ENCODE measurements at regions not wholly inside any gene's neighbourhood (a gene's known extent, or its start where the extent isn't known, plus 50 kb on each side); places are given as distances from the start of the nearest gene placed in this dataset.

DNA sequence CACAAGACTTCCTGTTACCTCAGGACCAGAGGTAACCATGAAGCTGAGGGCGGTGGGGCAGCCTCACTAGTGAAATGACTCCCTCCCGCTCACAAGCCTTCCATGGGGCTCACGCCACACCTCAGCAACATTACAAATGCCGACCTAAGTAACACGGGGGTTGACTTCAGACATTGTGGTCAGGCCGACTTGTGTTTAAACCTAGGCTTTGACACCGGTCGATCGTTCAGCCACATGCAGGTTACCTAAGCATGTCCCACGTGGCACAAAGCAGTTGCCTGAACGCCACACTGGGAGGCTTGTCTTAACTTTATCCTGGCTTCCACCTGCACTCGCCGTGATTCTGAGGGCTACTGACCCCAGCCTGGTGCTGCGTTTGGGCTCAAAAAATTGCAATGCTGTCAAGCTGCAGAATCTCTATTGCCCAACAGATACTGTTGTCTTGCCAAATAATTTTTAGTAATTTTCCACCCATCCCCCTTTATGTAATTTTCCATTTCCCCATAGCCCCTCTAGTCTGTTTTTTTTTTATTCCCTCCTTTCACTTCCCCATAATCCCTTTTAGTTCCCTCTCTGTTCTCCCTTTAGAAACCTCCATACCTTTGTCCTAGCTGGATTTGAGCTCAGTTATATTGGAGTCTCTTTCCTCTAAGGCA, 158.6 kb upstream of the RGMA start:
- Histone ChIP-seq H3K27me3 (ENCODE audit: control insufficient read depth in 3 of 3, insufficient read depth in 3 of 3, low read length in 3 of 3) (no peaks in the 10 kb centered on the region), H3K4me3 (ENCODE audit: low read length in 3 of 3) (no peak overlapping the region), H3K27ac (ENCODE audit: low read depth, low read length) (no peak overlapping the region)

DNA sequence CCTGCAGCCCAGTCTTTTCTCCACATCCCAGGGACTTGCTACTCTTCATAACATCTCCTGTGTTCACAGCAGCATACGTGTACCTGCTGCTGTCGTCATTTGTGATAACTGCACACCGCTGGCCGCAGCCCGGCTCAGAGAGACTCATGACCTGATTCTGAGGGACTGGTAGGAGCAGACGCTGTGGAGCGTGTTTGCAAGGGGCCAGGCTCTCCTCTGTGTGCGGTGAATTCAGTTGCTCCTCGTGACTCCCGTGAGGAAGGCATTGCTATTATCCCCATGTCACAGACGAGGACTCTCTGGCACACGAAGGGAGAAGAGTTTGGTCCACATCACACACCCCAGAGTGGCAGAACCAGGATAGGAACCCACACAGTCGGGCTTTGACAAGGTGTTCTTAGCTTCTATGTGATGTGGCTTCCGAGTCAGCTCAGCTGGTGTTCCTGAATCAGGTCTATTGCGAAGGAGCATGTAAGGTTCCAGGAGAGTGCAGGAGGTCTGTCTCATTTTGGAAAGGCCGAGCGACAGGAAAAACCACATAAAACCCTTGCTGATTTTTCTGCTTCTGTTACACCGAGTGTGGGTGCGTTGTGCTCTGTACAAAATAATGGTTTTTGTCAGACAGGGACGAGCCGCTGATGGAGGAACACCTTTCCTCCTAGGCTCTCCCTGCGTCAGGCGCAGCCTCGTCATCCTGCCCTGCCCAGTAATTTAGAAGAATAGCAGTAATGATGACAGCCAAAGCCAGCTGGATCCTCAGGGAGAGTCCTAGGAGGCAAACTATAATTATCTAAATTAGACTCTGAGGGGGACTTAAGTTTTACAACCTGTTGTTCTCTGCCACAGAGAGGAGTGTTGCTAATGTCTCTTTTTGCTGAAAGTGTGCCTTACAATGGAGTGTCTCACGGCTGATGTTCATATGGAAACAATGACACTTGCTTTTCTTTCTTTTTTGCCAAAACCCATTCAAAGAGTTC, 157.5 kb upstream of the RGMA start:
- H3K27ac ChIP-seq (ENCODE audit: low read depth, low read length): no peak overlapping the region
- no peak overlapping the region for H3K4me3 ChIP-seq (ENCODE audit: low read length in 3 of 3)
- no peaks in the 10 kb centered on the region for H3K36me3 ChIP-seq (ENCODE audit: control insufficient read depth in 3 of 3, insufficient read depth in 3 of 3, low read length in 3 of 3)
- peaks cover 0 to 3% (median 0%) of the 10 kb centered on the region in 3 donors for H3K4me1 ChIP-seq (ENCODE audit: control insufficient read depth in 3 of 3, insufficient read depth in 3 of 3, low read length in 3 of 3)
- H3K27me3 ChIP-seq (ENCODE audit: control insufficient read depth in 3 of 3, insufficient read depth in 3 of 3, low read length in 3 of 3): peaks cover 0 to 4% (median 0%) of the 10 kb centered on the region in 3 donors
- H3K9ac ChIP-seq (ENCODE audit: low read depth in 1 of 3, low read length in 3 of 3): no peak overlapping the region
- H3K9me3 ChIP-seq (ENCODE audit: control insufficient read depth in 3 of 3, low read length in 3 of 3): no peaks in the 10 kb centered on the region

More for the DNA sequence above, 158.6 kb upstream of the RGMA start:
- H3K9ac ChIP-seq (ENCODE audit: low read depth in 1 of 3, low read length in 3 of 3): no peak overlapping the region
- H3K36me3 ChIP-seq (ENCODE audit: control insufficient read depth in 3 of 3, insufficient read depth in 3 of 3, low read length in 3 of 3): no peaks in the 10 kb centered on the region
- peaks cover 0 to 3% (median 0%) of the 10 kb centered on the region in 3 donors for H3K4me1 ChIP-seq (ENCODE audit: control insufficient read depth in 3 of 3, insufficient read depth in 3 of 3, low read length in 3 of 3)
- no peaks in the 10 kb centered on the region for H3K9me3 ChIP-seq (ENCODE audit: control insufficient read depth in 3 of 3, low read length in 3 of 3)

DNA sequence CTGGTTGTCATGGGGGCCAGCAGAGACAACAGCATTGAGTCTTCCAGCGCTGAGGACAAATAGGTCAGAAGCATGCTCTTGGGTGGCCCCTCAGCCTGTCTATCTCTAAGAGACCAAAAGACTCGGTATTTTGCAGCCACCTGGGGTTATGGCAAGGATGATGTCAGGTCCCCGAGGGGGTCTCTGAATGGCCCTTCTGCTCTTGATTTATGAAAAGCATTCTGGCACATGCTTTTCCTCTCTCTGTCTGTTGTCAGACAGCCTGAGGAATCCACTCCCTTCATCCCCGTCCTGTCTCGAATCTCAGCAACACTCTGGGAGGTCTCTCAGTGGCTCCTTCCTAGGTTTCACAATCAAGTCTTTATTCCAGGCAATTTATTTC, 156.6 kb upstream of the RGMA start:
- Histone ChIP-seq H3K4me1 (ENCODE audit: control insufficient read depth in 3 of 3, insufficient read depth in 3 of 3, low read length in 3 of 3) (peaks cover 0 to 3% (median 0%) of the 10 kb centered on the region in 3 donors), H3K36me3 (ENCODE audit: control insufficient read depth in 3 of 3, insufficient read depth in 3 of 3, low read length in 3 of 3) (no peaks in the 10 kb centered on the region), H3K27ac (ENCODE audit: low read depth, low read length) (no peak overlapping the region), H3K9ac (ENCODE audit: low read depth in 1 of 3, low read length in 3 of 3) (no peak overlapping the region), H3K9me3 (ENCODE audit: control insufficient read depth in 3 of 3, low read length in 3 of 3) (no peaks in the 10 kb centered on the region), H3K4me3 (ENCODE audit: low read length in 3 of 3) (no peak overlapping the region), H3K27me3 (ENCODE audit: control insufficient read depth in 3 of 3, insufficient read depth in 3 of 3, low read length in 3 of 3) (peaks cover 0 to 4% (median 0%) of the 10 kb centered on the region in 3 donors)

DNA sequence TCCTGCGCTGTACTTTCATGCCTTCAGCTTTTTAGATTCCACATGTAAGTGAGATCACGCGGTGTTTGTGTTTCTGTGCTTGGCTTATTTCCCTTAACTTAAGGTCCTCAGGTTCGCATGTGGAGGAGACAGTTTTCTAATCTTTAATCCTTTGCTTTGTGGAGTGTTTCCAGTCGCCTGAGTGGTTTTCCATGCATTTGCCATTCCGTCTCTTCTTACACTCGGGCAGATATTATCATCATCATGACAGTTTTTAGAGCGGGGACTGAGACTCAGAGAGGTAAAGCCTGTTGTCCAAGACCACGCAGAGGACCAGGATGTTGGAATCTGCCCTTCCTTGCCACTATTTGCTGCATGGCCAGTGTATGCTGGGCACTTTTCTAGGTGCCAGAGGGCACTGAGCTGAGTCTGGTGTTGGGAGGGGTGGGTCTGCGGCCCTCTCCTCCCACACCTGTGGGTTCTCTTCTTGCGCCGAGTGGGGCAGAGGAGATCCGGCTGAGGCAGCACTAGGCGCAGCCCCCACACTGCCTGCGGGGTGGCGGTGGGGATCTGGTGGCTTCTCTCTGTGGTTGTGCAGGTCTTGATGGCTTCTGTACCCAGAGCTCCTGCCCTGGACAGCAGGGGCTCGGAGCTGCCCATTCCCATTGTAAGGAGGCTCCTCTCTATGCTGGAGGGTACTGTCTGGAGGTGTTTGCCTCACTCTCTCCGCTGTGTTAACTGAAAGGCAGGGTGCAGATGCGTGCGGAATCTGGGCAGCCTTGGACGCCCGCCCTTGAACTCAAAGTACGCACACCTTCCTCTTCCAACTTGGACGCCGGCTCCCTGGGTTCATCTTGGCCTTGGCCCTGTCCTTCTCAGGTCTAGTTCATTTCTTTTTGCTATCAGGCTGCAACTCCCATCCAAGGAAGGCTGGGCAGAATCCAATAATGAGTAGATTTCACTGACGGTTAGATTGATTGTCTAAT, 156.0 kb upstream of the RGMA start:
- Histone ChIP-seq H3K9me3 (ENCODE audit: control insufficient read depth in 3 of 3, low read length in 3 of 3) (no peaks in the 10 kb centered on the region), H3K9ac (ENCODE audit: low read depth in 1 of 3, low read length in 3 of 3) (no peak overlapping the region), H3K4me1 (ENCODE audit: control insufficient read depth in 3 of 3, insufficient read depth in 3 of 3, low read length in 3 of 3) (peaks cover 0 to 3% (median 0%) of the 10 kb centered on the region in 3 donors), H3K4me3 (ENCODE audit: low read length in 3 of 3) (no peak overlapping the region), H3K36me3 (ENCODE audit: control insufficient read depth in 3 of 3, insufficient read depth in 3 of 3, low read length in 3 of 3) (no peaks in the 10 kb centered on the region), H3K27ac (ENCODE audit: low read depth, low read length) (no peak overlapping the region), H3K27me3 (ENCODE audit: control insufficient read depth in 3 of 3, insufficient read depth in 3 of 3, low read length in 3 of 3) (peaks cover 0 to 4% (median 0%) of the 10 kb centered on the region in 3 donors)

GRCh38 chr15:93243573-93243972, 154.6 kb upstream of the RGMA start:
- Histone ChIP-seq H3K36me3 (ENCODE audit: control insufficient read depth in 3 of 3, insufficient read depth in 3 of 3, low read length in 3 of 3) (peaks cover 0 to 2% (median 0%) of the 10 kb centered on the region in 3 donors), H3K9me3 (ENCODE audit: control insufficient read depth in 3 of 3, low read length in 3 of 3) (no peaks in the 10 kb centered on the region), H3K27ac (ENCODE audit: low read depth, low read length) (no peak overlapping the region), H3K4me1 (ENCODE audit: control insufficient read depth in 3 of 3, insufficient read depth in 3 of 3, low read length in 3 of 3) (peaks cover 0 to 3% (median 0%) of the 10 kb centered on the region in 3 donors), H3K4me3 (ENCODE audit: low read length in 3 of 3) (no peak overlapping the region), H3K27me3 (ENCODE audit: control insufficient read depth in 3 of 3, insufficient read depth in 3 of 3, low read length in 3 of 3) (peaks cover 0 to 4% (median 0%) of the 10 kb centered on the region in 3 donors), H3K9ac (ENCODE audit: low read depth in 1 of 3, low read length in 3 of 3) (no peak overlapping the region)

- peaks cover 0 to 4% (median 0%) of the 10 kb centered on the region in 3 donors for H3K27me3 ChIP-seq (ENCODE audit: control insufficient read depth in 3 of 3, insufficient read depth in 3 of 3, low read length in 3 of 3)
- H3K4me3 ChIP-seq (ENCODE audit: low read length in 3 of 3): no peak overlapping the region
- no peak overlapping the region for H3K9ac ChIP-seq (ENCODE audit: low read depth in 1 of 3, low read length in 3 of 3)
- H3K36me3 ChIP-seq (ENCODE audit: control insufficient read depth in 3 of 3, insufficient read depth in 3 of 3, low read length in 3 of 3): peaks cover 0 to 2% (median 0%) of the 10 kb centered on the region in 3 donors
- no peak overlapping the region for H3K27ac ChIP-seq (ENCODE audit: low read depth, low read length)
- peaks cover 0 to 3% (median 0%) of the 10 kb centered on the region in 3 donors for H3K4me1 ChIP-seq (ENCODE audit: control insufficient read depth in 3 of 3, insufficient read depth in 3 of 3, low read length in 3 of 3)
- H3K9me3 ChIP-seq (ENCODE audit: control insufficient read depth in 3 of 3, low read length in 3 of 3): no peaks in the 10 kb centered on the region
Observed at GRCh38 chr15:93241696-93242585, 152.9 kb upstream of the RGMA start.

GRCh38 chr15:93239993-93240392, 151.0 kb upstream of the RGMA start:
- Histone ChIP-seq H3K9me3 (ENCODE audit: control insufficient read depth in 3 of 3, low read length in 3 of 3) (no peaks in the 10 kb centered on the region), H3K9ac (ENCODE audit: low read depth in 1 of 3, low read length in 3 of 3) (no peak overlapping the region), H3K27ac (ENCODE audit: low read depth, low read length) (no peak overlapping the region), H3K36me3 (ENCODE audit: control insufficient read depth in 3 of 3, insufficient read depth in 3 of 3, low read length in 3 of 3) (peaks cover 0 to 2% (median 0%) of the 10 kb centered on the region in 3 donors), H3K4me1 (ENCODE audit: control insufficient read depth in 3 of 3, insufficient read depth in 3 of 3, low read length in 3 of 3) (no peaks in the 10 kb centered on the region), H3K27me3 (ENCODE audit: control insufficient read depth in 3 of 3, insufficient read depth in 3 of 3, low read length in 3 of 3) (peaks cover 0 to 4% (median 0%) of the 10 kb centered on the region in 3 donors), H3K4me3 (ENCODE audit: low read length in 3 of 3) (no peak overlapping the region)

DNA sequence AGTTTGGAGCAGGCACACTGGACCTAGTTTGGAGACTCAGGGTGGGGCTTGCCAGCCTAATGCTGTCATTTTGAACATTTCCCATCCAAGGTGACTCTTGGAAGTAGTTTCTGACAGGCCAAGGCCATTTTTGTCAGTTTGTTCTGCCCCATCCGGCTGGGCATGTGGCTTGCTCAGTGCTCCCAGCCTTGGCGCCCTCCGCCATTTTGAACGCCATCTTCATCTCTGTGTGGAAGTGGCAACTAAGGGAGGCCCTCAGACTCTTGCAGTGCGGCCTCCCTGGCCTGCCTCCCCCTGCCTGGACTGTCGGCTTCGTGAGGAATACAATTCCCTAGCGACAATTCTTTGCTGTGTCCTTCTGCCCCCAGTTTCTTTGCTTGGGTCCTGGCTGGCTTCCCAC, 150.6 kb upstream of the RGMA start:
- no peak overlapping the region for H3K9ac ChIP-seq (ENCODE audit: low read depth in 1 of 3, low read length in 3 of 3)
- H3K9me3 ChIP-seq (ENCODE audit: control insufficient read depth in 3 of 3, low read length in 3 of 3): no peaks in the 10 kb centered on the region
- no peak overlapping the region for H3K4me3 ChIP-seq (ENCODE audit: low read length in 3 of 3)
- H3K27me3 ChIP-seq (ENCODE audit: control insufficient read depth in 3 of 3, insufficient read depth in 3 of 3, low read length in 3 of 3): peaks cover 0 to 4% (median 0%) of the 10 kb centered on the region in 3 donors
- H3K36me3 ChIP-seq (ENCODE audit: control insufficient read depth in 3 of 3, insufficient read depth in 3 of 3, low read length in 3 of 3): peaks cover 0 to 2% (median 0%) of the 10 kb centered on the region in 3 donors
- no peak overlapping the region for H3K27ac ChIP-seq (ENCODE audit: low read depth, low read length)
- H3K4me1 ChIP-seq (ENCODE audit: control insufficient read depth in 3 of 3, insufficient read depth in 3 of 3, low read length in 3 of 3): no peaks in the 10 kb centered on the region

DNA sequence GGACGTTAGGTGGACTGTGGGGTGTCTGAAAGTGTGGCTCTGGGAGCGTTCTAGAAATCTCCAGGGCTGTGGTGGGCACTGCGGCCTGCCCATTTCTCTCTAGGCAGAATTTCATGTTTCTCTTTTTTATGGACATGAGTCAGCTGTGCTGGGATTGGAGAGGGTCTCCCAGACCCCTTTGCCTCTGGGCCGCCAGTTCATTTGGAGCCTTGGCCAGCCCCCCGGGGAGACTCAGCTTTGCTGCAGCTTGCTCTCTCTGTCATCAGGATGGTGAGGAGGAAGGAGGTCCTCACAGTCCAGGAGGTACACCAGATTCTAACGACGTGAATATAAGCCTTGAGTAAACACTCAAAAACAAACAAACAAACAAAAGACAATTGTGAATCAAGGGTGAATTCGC, 149.6 kb upstream of the RGMA start:
- Histone ChIP-seq H3K27me3 (ENCODE audit: control insufficient read depth in 3 of 3, insufficient read depth in 3 of 3, low read length in 3 of 3) (peaks cover 0 to 4% (median 0%) of the 10 kb centered on the region in 3 donors), H3K27ac (ENCODE audit: low read depth, low read length) (no peak overlapping the region), H3K9ac (ENCODE audit: low read depth in 1 of 3, low read length in 3 of 3) (no peak overlapping the region), H3K9me3 (ENCODE audit: control insufficient read depth in 3 of 3, low read length in 3 of 3) (no peaks in the 10 kb centered on the region), H3K4me3 (ENCODE audit: low read length in 3 of 3) (no peak overlapping the region), H3K36me3 (ENCODE audit: control insufficient read depth in 3 of 3, insufficient read depth in 3 of 3, low read length in 3 of 3) (peaks cover 0 to 2% (median 0%) of the 10 kb centered on the region in 3 donors), H3K4me1 (ENCODE audit: control insufficient read depth in 3 of 3, insufficient read depth in 3 of 3, low read length in 3 of 3) (no peaks in the 10 kb centered on the region)

Data from skeletal muscle tissue (tissue), 3 donors.